ENCODE measurements at regions not wholly inside any gene's neighbourhood (a gene's known extent, or its start where the extent isn't known, plus 50 kb on each side); places are given as distances from the start of the nearest gene placed in this dataset.

- H3K79me2 ChIP-seq (ENCODE audit: low read length) = no peaks in the 10 kb centered on the region
- no peaks in the 10 kb centered on the region for H3K9me2 ChIP-seq (replicated peaks; ENCODE audit: insufficient read depth, low read length)
- no peaks in the 10 kb centered on the region for H3K27me3 ChIP-seq (replicated peaks; ENCODE audit: insufficient read depth, low read length)
- DNase-seq = no peak
- no peaks in the 10 kb centered on the region for H3F3A ChIP-seq (ENCODE audit: insufficient read depth, low read length)
- TF ChIP-seq, protein P1, sequence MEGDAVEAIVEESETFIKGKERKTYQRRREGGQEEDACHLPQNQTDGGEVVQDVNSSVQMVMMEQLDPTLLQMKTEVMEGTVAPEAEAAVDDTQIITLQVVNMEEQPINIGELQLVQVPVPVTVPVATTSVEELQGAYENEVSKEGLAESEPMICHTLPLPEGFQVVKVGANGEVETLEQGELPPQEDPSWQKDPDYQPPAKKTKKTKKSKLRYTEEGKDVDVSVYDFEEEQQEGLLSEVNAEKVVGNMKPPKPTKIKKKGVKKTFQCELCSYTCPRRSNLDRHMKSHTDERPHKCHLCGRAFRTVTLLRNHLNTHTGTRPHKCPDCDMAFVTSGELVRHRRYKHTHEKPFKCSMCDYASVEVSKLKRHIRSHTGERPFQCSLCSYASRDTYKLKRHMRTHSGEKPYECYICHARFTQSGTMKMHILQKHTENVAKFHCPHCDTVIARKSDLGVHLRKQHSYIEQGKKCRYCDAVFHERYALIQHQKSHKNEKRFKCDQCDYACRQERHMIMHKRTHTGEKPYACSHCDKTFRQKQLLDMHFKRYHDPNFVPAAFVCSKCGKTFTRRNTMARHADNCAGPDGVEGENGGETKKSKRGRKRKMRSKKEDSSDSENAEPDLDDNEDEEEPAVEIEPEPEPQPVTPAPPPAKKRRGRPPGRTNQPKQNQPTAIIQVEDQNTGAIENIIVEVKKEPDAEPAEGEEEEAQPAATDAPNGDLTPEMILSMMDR (IDR thresholded peaks at IDR 0.05; ENCODE audit: low read length) = no peak
- no peak for TF ChIP-seq EZH2 (optimal IDR thresholded peaks at IDR 0.05; ENCODE audit: low read depth, low read length)
- no peak overlapping the region for H2AFZ ChIP-seq (ENCODE audit: low read length)
- H3K36me3 ChIP-seq (replicated peaks; ENCODE audit: insufficient read depth, low read length) = no peaks in the 10 kb centered on the region
- no peak overlapping the region for H3K4me3 ChIP-seq (ENCODE audit: low read length)
- H3K9ac ChIP-seq (ENCODE audit: low read length) = no peak overlapping the region
- no peak overlapping the region for H3K4me2 ChIP-seq (ENCODE audit: low read depth, low read length)
- no peaks in the 10 kb centered on the region for H3K4me1 ChIP-seq (ENCODE audit: low read length)
- H4K20me1 ChIP-seq (ENCODE audit: insufficient read depth, low read length) = no peaks in the 10 kb centered on the region
- no peak overlapping the region for H3K27ac ChIP-seq (ENCODE audit: low read length)
- no peaks in the 10 kb centered on the region for H3K9me3 ChIP-seq (replicated peaks; ENCODE audit: insufficient read depth, low read length)
Observed at GRCh38 chr13:87398047-87398446, 273.1 kb upstream of the SLITRK5 start.

DNA sequence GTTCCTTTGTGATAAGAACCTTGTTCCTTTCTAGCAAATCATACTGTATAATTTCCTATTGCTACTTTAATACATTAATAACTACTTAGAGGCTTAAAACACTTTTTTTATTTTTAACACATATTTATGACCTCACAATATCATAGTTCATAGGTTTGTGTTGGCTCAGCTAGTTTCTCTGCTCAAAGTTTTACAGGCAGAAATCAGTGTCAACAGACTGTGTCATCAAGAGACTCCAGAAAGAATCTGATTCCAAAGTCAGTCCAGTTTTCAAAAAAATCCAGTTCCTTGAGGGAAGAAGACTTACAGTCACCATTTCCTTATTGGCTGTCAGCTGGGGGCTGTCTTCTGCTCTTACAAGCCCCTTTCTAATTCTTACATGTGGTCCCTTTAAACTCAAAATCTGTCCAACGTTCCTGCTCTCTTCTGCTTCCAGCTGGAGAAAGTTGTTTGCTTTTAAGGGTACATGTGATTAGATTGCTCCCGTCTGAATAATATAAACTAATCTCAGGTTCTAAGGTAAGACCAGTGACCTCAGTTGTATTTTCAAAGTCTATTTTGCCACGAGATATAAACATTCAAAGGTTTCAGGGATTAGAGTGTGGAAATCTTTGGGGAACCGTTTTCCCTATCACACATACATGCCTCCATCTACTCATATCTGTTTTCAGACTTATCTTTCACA is 267.3 kb upstream of the SLITRK5 start:
- H3F3A ChIP-seq (ENCODE audit: insufficient read depth, low read length) = no peaks in the 10 kb centered on the region
- no peaks in the 10 kb centered on the region for H3K27me3 ChIP-seq (replicated peaks; ENCODE audit: insufficient read depth, low read length)
- no peaks in the 10 kb centered on the region for H4K20me1 ChIP-seq (ENCODE audit: insufficient read depth, low read length)
- TF ChIP-seq EZH2 (optimal IDR thresholded peaks at IDR 0.05; ENCODE audit: low read depth, low read length) (no peak), EZH2phosphoT487 (IDR thresholded peaks at IDR 0.05; ENCODE audit: low read length) (no peak)
- TF ChIP-seq, protein P1 (IDR thresholded peaks at IDR 0.05; ENCODE audit: low read length) = no peak
- H3K79me2 ChIP-seq (ENCODE audit: low read length) = no peaks in the 10 kb centered on the region
- H3K4me1 ChIP-seq (ENCODE audit: low read length) = no peaks in the 10 kb centered on the region
- no peak overlapping the region for H3K9ac ChIP-seq (ENCODE audit: low read length)
- H3K9me3 ChIP-seq (replicated peaks; ENCODE audit: insufficient read depth, low read length) = no peaks in the 10 kb centered on the region
- H3K9me2 ChIP-seq (replicated peaks; ENCODE audit: insufficient read depth, low read length) = no peaks in the 10 kb centered on the region
- H3K4me3 ChIP-seq (ENCODE audit: low read length) = no peak overlapping the region
- no peak for DNase-seq
- H2AFZ ChIP-seq (ENCODE audit: low read length) = no peak overlapping the region
- no peak overlapping the region for H3K4me2 ChIP-seq (ENCODE audit: low read depth, low read length)
- H3K36me3 ChIP-seq (replicated peaks; ENCODE audit: insufficient read depth, low read length) = no peaks in the 10 kb centered on the region
- no peak overlapping the region for H3K27ac ChIP-seq (ENCODE audit: low read length)

- no peaks in the 10 kb centered on the region for H3K9me3 ChIP-seq (replicated peaks; ENCODE audit: insufficient read depth, low read length)
- H3K79me2 ChIP-seq (ENCODE audit: low read length) = no peaks in the 10 kb centered on the region
- no peaks in the 10 kb centered on the region for H3K4me1 ChIP-seq (ENCODE audit: low read length)
- H3K9ac ChIP-seq (ENCODE audit: low read length) = no peak overlapping the region
- H3K27me3 ChIP-seq (replicated peaks; ENCODE audit: insufficient read depth, low read length) = no peaks in the 10 kb centered on the region
- H3K4me2 ChIP-seq (ENCODE audit: low read depth, low read length) = no peak overlapping the region
- H4K20me1 ChIP-seq (ENCODE audit: insufficient read depth, low read length) = no peaks in the 10 kb centered on the region
- H3K9me2 ChIP-seq (replicated peaks; ENCODE audit: insufficient read depth, low read length) = no peaks in the 10 kb centered on the region
- no peaks in the 10 kb centered on the region for H3F3A ChIP-seq (ENCODE audit: insufficient read depth, low read length)
- H2AFZ ChIP-seq (ENCODE audit: low read length) = no peak overlapping the region
- no peak for DNase-seq
- TF ChIP-seq EZH2 (optimal IDR thresholded peaks at IDR 0.05; ENCODE audit: low read depth, low read length) (no peak), EZH2phosphoT487 (IDR thresholded peaks at IDR 0.05; ENCODE audit: low read length) (no peak)
- TF ChIP-seq, protein P1 (IDR thresholded peaks at IDR 0.05; ENCODE audit: low read length) = no peak
- H3K4me3 ChIP-seq (ENCODE audit: low read length) = no peak overlapping the region
- no peak overlapping the region for H3K27ac ChIP-seq (ENCODE audit: low read length)
- H3K36me3 ChIP-seq (replicated peaks; ENCODE audit: insufficient read depth, low read length) = no peaks in the 10 kb centered on the region
Observed at GRCh38 chr13:87426742-87427141, 244.4 kb upstream of the SLITRK5 start.

Data from MM.1S (cell line).